Thyroid gland (tissue), 4 donors: ENCODE measurements at regions not wholly inside any gene's neighbourhood (a gene's known extent, or its start where the extent isn't known, plus 50 kb on each side); places are given as distances from the start of the nearest gene placed in this dataset.

Experiments used
- CTCF ChIP-seq, 6 experiments: fragments of 200-600 bp in 3 of 6; fragments of 450-650 bp in 3 of 6; sonication (generic) in 3 of 6; IDR thresholded peaks; one replicate each; pipeline ENCODE4 v1.5.1; 2016 to 2019; ENCODE audit warnings: antibody characterized with exemption in 6 of 6, mild to moderate bottlenecking in 2 of 6, inconsistent platforms in 1 of 6, moderate library complexity in 1 of 6
- POLR2A ChIP-seq, 2 donors: fragments of 450-650 bp; IDR thresholded peaks; one replicate each; pipeline ENCODE4 v1.6.1; 2017; ENCODE audit warnings: antibody characterized with exemption in 2 of 2, mild to moderate bottlenecking in 2 of 2, moderate library complexity in 1 of 2

GRCh38 chr3:56955492-56956111 lies 104.9 kb upstream of the SPATA12 start:
- TF ChIP-seq POLR2A (IDR thresholded peaks at IDR 0.05) (no peak), CTCF (IDR thresholded peaks at IDR 0.05) (no peak)
